ENCODE measurements at regions not wholly inside any gene's neighbourhood (a gene's known extent, or its start where the extent isn't known, plus 50 kb on each side); places are given as distances from the start of the nearest gene placed in this dataset.

- DNase-seq (ENCODE audit: low read depth, low spot score): no peak
Measured at GRCh38 chr15:70443486-70444273, 319.7 kb downstream of the UACA start.

DNA sequence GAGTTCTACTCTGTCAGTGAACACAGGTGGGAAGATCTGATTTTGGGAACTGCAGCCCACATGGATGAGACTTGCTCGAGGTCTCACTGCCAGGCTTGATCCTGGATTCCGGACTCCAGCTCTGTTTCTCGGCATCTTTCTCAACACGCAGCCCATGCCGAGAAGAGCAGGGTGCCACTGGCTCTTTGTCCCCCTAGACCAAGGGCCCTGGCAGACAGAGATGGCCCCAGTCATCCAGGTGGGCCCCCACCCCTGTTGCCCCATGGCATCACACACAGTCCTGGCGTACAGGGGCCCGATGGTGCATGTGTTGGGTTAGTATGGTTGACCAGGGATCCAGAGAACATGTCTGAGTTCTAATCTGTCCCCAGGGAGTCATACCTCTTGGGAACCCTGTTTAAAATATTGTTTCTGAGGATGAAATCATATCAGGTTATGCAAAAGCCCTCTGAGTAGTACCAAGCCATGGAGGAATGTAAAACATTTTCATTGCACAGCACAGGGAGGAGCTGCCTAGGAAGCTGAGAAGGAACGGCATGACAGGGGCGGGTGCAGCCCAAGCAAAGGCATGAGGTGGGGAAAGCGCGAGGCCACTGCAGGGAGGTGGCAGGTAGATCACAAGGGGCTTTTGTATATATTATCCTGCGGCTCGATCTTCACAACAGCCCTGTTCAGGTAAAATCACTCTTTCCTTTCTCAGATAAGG lies 320.6 kb downstream of the UACA start:
- no peak for DNase-seq (ENCODE audit: low read depth, low spot score)

DNA sequence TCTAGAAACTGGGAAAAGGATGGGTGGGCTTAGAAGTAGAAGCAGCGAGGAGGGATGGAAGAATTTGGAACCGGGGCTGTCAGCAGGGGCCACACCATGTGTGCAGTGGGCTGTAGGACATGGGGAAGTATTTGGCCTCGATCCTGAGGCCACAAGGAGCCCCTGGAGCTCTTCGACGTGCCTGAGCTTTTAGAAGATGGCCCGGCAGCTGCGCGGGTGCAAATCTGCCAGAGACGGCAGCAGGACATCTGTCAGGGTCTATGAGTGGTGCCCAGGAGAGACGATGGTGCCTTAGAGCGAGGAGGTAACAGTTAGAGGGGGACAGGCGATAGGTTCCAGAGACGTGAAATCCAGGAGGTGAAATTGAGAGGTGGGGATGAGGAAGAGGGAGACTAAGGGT lies 321.1 kb downstream of the UACA start:
- no peak for DNase-seq (ENCODE audit: low read depth, low spot score)

GRCh38 chr15:70440416-70441138 lies 322.8 kb downstream of the UACA start:
- no peak for DNase-seq (ENCODE audit: low read depth, low spot score)

- no peak for DNase-seq (ENCODE audit: low read depth, low spot score)
Measured at GRCh38 chr15:70439880-70440279, 323.5 kb downstream of the UACA start.

GRCh38 chr15:70439304-70439877 lies 324.0 kb downstream of the UACA start:
- no peak for DNase-seq (ENCODE audit: low read depth, low spot score)

DNA sequence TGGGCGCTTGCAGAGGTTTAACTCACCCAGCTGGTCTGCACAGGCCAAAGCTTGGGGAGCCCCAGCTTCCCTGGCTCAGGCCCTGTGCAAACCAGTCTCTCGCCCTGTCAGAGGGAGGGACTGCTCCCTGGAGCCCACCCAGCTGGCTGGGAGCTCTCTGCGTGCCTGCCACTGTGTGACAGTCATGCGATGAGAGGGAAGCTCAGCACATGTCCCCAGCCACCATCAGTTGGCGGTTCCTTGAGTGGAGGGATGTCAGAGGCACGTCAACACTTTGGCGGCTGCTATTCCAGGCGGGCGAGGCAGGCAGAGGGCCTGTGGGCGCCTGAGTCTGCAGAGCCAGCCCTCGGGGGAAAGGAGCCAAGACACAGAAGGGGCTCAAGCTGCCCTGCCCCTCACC lies 324.6 kb downstream of the UACA start:
- DNase-seq (ENCODE audit: low read depth, low spot score): no peak

GRCh38 chr15:70437882-70438451 lies 325.4 kb downstream of the UACA start:
- no peak for DNase-seq (ENCODE audit: low read depth, low spot score)

- no peak for DNase-seq (ENCODE audit: low read depth, low spot score)
Measured at GRCh38 chr15:70437089-70437488, 326.3 kb downstream of the UACA start.

DNA sequence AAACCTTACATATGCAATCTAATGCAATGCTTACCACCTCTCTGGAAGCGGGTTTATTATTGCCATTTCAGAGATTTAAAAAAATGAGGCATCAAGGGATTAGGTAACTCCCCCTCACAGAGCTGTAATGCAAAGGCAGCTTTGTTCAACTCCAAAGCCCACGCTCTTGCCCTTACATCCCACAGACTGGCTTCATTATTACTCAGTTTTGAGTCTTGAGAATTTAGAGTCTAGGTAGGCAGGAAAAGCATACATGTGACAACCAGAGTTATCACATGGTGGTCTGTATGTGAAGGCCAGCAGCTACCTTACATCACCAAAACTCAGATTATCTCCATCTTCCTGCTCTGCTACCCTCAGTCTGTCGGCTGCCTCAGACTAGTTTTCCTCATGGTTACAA lies 326.9 kb downstream of the UACA start:
- no peak for DNase-seq (ENCODE audit: low read depth, low spot score)

DNA sequence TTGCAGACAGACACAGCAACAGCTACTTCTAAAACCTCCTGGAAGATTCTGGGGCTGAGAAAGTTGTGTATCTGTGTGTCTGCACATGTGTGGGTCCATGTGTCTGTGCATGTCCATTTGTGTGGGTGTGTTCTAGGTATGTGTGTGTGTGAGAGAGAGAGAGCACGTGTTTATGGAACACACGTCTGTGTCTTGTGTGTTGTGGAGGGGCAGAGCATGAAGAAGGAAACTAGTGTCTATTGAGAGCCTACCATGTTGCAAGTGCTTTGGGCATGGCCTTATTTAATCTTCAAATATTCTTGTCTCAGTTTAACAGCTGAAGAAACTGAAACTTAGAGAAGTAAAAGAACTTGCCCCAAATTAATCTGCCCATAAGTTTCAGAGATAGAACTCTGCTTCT lies 327.5 kb downstream of the UACA start:
- no peak for DNase-seq (ENCODE audit: low read depth, low spot score)

DNA sequence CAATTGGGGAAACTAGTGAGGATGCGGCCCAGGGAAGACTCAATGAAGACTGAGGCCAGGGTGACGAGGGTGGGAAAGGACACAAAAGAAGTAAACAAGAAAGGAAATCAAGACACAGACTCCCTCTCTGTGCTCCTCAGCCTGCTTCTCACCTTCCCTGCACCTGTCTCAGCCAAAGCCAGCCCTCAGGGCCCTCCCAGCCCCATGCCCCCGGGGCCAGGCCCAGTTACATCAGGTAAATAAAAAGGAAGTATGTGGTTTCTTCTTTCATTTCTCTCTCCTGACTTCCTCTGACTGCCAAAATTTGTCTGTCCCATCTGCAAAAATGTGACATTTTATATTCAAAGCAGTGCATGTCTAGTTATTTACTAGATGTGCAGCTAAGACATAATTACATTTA lies 328.0 kb downstream of the UACA start:
- DNase-seq (ENCODE audit: low read depth, low spot score): no peak

- DNase-seq (ENCODE audit: low read depth, low spot score): no peak
Measured at GRCh38 chr15:70433586-70434324, 329.6 kb downstream of the UACA start.

GRCh38 chr15:70432924-70433495 lies 330.3 kb downstream of the UACA start:
- no peak for DNase-seq (ENCODE audit: low read depth, low spot score)

DNA sequence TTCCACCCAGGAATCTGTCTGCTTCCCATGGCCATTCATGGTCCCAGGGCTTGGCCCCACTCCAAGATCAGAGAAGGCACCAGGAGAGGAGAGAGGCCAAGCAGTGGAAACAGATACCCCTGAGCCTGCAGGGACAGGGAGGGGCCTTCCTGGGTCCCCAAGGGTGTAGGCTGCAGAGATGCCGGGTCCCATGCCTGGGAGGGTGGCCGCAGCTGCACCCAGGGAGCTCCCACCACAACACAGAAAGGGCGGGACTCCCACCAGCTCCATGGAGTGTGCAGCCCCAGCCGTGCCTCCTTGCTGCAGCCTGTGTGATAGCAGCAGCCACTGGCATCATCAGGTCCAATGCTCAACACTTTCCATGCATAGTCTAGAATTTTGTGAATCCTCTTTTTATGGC lies 331.5 kb downstream of the UACA start:
- no peak for DNase-seq (ENCODE audit: low read depth, low spot score)

DNA sequence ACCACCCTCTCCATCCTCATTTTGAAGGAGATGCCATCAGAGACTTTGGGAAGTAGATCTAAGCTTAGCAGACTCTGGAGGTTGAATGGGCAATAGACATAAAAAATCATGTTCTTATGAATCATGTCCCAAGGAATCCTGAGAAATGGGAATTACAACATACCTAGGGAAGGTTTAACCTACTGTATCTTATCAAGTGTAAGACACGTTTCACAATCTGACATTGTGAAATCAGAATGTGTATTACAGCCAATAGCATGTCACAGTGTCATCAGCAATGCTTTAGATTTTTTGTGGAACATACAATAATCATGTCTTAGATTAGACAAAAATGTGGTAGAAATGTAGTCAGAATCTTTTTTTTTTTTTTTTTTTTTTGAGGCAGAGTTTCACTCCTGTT lies 332.4 kb upstream of the TLE3 start:
- DNase-seq (ENCODE audit: low read depth, low spot score): no peak

GRCh38 chr15:70429056-70429722 lies 331.5 kb upstream of the TLE3 start:
- DNase-seq (ENCODE audit: low read depth, low spot score): no peak

- no peak for DNase-seq (ENCODE audit: low read depth, low spot score)
Measured at GRCh38 chr15:70428211-70428822, 330.6 kb upstream of the TLE3 start.

- no peak for DNase-seq (ENCODE audit: low read depth, low spot score)
Measured at GRCh38 chr15:70427167-70428120, 329.7 kb upstream of the TLE3 start.
